ENCODE measurements at regions not wholly inside any gene's neighbourhood (a gene's known extent, or its start where the extent isn't known, plus 50 kb on each side); places are given as distances from the start of the nearest gene placed in this dataset.

DNA sequence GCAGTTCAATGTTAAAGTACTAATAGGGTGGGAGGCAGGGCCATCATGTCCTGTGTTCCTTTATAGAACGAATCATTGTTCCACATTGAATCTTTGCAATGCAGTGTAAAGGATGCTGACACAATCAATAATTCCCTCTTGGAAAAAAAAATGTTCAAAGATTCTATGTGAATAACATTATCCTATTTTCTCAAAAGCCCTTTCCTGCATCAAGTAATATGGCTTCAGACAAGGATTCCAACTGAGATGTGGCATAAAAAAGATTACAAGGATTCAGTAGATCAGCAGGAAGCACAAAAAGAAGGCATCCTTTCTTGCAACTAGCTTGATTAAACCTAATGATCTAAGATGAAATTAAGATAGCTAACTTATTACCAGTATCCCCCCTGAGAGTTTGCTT, 454.0 kb upstream of the CADM2 start:
- TF ChIP-seq, protein P1, sequence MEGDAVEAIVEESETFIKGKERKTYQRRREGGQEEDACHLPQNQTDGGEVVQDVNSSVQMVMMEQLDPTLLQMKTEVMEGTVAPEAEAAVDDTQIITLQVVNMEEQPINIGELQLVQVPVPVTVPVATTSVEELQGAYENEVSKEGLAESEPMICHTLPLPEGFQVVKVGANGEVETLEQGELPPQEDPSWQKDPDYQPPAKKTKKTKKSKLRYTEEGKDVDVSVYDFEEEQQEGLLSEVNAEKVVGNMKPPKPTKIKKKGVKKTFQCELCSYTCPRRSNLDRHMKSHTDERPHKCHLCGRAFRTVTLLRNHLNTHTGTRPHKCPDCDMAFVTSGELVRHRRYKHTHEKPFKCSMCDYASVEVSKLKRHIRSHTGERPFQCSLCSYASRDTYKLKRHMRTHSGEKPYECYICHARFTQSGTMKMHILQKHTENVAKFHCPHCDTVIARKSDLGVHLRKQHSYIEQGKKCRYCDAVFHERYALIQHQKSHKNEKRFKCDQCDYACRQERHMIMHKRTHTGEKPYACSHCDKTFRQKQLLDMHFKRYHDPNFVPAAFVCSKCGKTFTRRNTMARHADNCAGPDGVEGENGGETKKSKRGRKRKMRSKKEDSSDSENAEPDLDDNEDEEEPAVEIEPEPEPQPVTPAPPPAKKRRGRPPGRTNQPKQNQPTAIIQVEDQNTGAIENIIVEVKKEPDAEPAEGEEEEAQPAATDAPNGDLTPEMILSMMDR (IDR thresholded peaks at IDR 0.05): no peak
- no peak for TF ChIP-seq POLR2A (IDR thresholded peaks at IDR 0.05)

All from uterus (tissue), 2 donors.